Glutamatergic neuron (in vitro differentiated cells): ENCODE measurements at regions not wholly inside any gene's neighbourhood (a gene's known extent, or its start where the extent isn't known, plus 50 kb on each side); places are given as distances from the start of the nearest gene placed in this dataset.

ENCODE experiments used
- DNase-seq: peaks from one replicate; pipeline ENCODE4 v3.0.0; 2022
- H3K27ac Mint-ChIP-seq: one replicate; pipeline ENCODE4 v1.8.0; 2020; ENCODE audit warnings: mild to moderate bottlenecking, mixed read lengths, inconsistent platforms; ENCODE audit not compliant: unreplicated experiment
- H3K27me3 Mint-ChIP-seq: one replicate; pipeline ENCODE4 v1.8.0; 2020; ENCODE audit warnings: mild to moderate bottlenecking, moderate library complexity, mixed read lengths, inconsistent platforms; ENCODE audit not compliant: unreplicated experiment
- H3K36me3 Mint-ChIP-seq: one replicate; pipeline ENCODE4 v1.8.0; 2020; ENCODE audit warnings: mild to moderate bottlenecking, mixed read lengths, inconsistent platforms; ENCODE audit not compliant: unreplicated experiment
- H3K4me1 Mint-ChIP-seq: one replicate; pipeline ENCODE4 v1.8.0; 2020; ENCODE audit warnings: mild to moderate bottlenecking, low read depth, mixed read lengths, inconsistent platforms; ENCODE audit not compliant: unreplicated experiment
- H3K4me3 Mint-ChIP-seq: one replicate; pipeline ENCODE4 v1.8.0; 2020; ENCODE audit warnings: mild to moderate bottlenecking, mixed read lengths, inconsistent platforms; ENCODE audit not compliant: unreplicated experiment
- H3K9me3 Mint-ChIP-seq: one replicate; pipeline ENCODE4 v1.8.0; 2020; ENCODE audit warnings: mild to moderate bottlenecking, moderate library complexity, mixed read lengths, inconsistent platforms; ENCODE audit not compliant: unreplicated experiment
- CTCF ChIP-seq: fragments of 200-600 bp; sonication (generic); IDR thresholded peaks from one replicate; pipeline ENCODE4 v1.5.0; 2021; ENCODE audit not compliant: partially characterized antibody, unreplicated experiment

DNA sequence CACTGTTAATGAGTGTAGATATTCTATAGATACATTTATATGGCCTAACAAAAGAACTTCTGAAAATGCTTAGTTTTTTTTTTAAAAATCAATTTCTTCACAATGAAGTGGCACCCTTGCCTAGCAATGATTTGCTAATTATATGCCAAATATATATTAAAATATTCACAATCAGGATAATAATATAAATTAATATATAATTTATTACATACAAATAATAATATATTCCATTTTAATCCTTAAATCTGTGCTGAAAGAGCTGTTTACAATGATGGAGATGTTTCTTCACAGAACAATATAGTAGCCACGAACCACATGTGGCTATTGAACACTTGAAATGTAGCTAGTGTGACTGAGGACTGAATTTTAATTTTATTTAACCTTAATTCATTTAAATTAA lies 648.4 kb upstream of the GBE1 start:
- Mint-ChIP-seq H3K4me1 (no peaks in the 10 kb centered on the region), H3K9me3 (no peaks in the 10 kb centered on the region), H3K4me3 (no peak overlapping the region), H3K27ac (no peak overlapping the region), H3K36me3 (no peaks in the 10 kb centered on the region), H3K27me3 (no peaks in the 10 kb centered on the region)
- no peak for TF ChIP-seq CTCF
- no peak for DNase-seq

DNA sequence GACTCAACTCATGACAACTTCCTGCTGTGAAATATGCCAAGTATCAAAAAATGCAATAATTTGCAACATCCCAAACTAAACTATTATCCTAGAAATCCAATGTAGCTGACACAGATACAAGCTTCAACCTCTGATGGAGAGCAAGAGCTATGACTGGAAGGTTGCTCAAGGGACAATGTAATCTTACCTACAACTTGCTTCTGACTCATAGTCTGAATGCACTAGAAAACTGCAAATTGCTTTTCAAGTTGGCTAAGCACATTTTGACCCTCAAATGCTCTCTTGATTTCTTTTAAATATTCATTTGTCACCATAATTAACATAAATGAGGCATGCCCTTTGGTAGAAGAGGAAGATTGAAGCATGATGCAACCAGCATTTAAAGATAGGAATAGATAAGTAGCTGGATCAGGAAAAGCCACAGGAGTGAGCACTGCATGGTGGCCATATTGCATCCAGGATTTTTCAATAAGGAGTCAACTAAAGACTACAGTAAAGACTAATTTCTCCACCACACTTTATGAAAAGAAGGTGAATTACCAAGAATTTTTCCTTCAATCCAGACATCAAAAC lies 630.8 kb upstream of the GBE1 start:
- no peak for DNase-seq
- Mint-ChIP-seq H3K4me1 (no peaks in the 10 kb centered on the region), H3K9me3 (no peaks in the 10 kb centered on the region), H3K27me3 (no peaks in the 10 kb centered on the region), H3K36me3 (no peaks in the 10 kb centered on the region), H3K4me3 (no peak overlapping the region), H3K27ac (no peak overlapping the region)
- no peak for TF ChIP-seq CTCF

- H3K27me3 Mint-ChIP-seq: no peaks in the 10 kb centered on the region
- H3K4me3 Mint-ChIP-seq: no peak overlapping the region
- no peak for TF ChIP-seq CTCF
- no peak for DNase-seq
- no peak overlapping the region for H3K27ac Mint-ChIP-seq
- no peaks in the 10 kb centered on the region for H3K9me3 Mint-ChIP-seq
- H3K36me3 Mint-ChIP-seq: no peaks in the 10 kb centered on the region
- peaks cover 2% of the 10 kb centered on the region for H3K4me1 Mint-ChIP-seq
Measured at GRCh38 chr3:82390868-82391267, 629.4 kb upstream of the GBE1 start.

DNA sequence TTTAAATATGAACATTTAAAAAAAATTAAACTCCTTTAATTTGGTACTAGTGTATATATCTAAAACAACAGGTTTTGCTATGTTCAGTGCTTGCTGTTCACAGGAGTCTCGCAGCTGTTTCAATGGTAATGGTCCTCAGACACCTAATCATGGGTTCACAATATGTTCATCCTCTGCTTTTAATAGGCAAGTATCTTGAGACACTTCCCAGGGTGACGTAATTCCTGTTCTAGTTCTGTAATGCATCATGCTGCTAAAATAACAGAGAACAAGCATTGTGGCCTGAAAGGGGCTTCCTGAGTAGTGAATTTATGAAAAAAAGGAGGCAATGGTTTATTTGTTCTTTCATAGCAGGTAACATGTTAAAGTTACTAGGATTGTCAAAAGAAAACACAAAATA lies 625.2 kb upstream of the GBE1 start:
- DNase-seq: no peak
- H3K27ac Mint-ChIP-seq: no peak overlapping the region
- no peak for TF ChIP-seq CTCF
- H3K36me3 Mint-ChIP-seq: no peaks in the 10 kb centered on the region
- H3K27me3 Mint-ChIP-seq: peaks cover 2% of the 10 kb centered on the region
- peaks cover 2% of the 10 kb centered on the region for H3K4me1 Mint-ChIP-seq
- no peak overlapping the region for H3K4me3 Mint-ChIP-seq
- H3K9me3 Mint-ChIP-seq: no peaks in the 10 kb centered on the region

DNA sequence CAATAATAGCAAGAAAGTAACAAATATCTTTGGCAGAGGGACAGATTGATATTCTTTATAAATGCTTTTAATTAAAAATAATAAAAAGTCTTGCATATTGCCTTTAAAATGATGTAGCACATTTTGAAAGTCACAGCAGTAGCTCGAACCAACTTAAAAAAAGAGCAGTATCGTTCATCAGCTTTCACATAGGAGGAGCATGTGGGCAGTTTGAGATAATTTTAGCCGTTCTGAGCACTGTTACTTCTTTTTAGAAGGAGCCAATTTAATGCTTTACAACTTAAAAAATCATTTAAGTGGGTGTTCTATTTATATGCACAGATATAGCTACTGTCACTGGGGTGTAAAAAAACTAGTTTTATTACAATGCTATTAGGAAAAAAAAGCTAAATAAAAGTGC lies 622.7 kb upstream of the GBE1 start:
- TF ChIP-seq CTCF: no peak
- no peak for DNase-seq
- Mint-ChIP-seq H3K4me1 (peaks cover 2% of the 10 kb centered on the region), H3K27ac (no peak overlapping the region), H3K4me3 (no peak overlapping the region), H3K9me3 (no peaks in the 10 kb centered on the region), H3K27me3 (peaks cover 3% of the 10 kb centered on the region), H3K36me3 (no peaks in the 10 kb centered on the region)
